ENCODE measurements at regions not wholly inside any gene's neighbourhood (a gene's known extent, or its start where the extent isn't known, plus 50 kb on each side); places are given as distances from the start of the nearest gene placed in this dataset.

GRCh38 chr10:128345353-128345752, 219.1 kb upstream of the MKI67 start:
- no peaks in the 10 kb centered on the region for H3K4me1 Mint-ChIP-seq (ENCODE audit: low read depth in 2 of 2)
- H3K27ac Mint-ChIP-seq, result no peak overlapping the region
- DNase-seq (no peak), ATAC-seq (replicated peaks) (no peak)
- H3K9me3 Mint-ChIP-seq, result no peaks in the 10 kb centered on the region
- H3K27me3 Mint-ChIP-seq, result peaks cover 0 to 1% of the 10 kb centered on the region in 2 donors
- H3K36me3 Mint-ChIP-seq (ENCODE audit: insufficient read depth), result no peaks in the 10 kb centered on the region
- no peak overlapping the region for H3K4me3 Mint-ChIP-seq

DNA sequence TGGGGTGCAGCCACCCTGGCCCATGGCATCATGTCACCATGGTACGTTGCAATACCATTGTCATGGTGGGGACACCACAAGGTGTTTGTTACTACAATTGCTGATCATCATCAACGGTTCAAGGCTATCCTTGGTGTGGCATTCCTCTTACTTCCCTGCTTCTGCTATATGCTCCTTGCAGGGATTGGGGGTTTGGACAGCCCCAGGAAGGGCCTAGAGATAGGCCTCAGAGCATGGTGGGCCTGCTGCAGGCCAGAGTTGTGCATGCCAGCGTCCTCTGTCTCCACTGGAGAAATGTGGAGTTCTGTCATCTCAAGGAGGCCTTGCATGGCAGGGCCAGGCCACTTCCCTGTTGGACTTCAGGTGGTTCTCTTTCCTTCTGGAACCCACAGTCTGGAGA, 234.6 kb upstream of the MKI67 start:
- no peak overlapping the region for H3K4me3 Mint-ChIP-seq
- DNase-seq (no peak), ATAC-seq (replicated peaks) (no peak)
- H3K27me3 Mint-ChIP-seq, result peaks cover 31 to 32% of the 10 kb centered on the region in 2 donors
- H3K27ac Mint-ChIP-seq, result no peak overlapping the region
- peaks cover 2 to 10% of the 10 kb centered on the region in 2 donors for H3K9me3 Mint-ChIP-seq
- no peaks in the 10 kb centered on the region for H3K4me1 Mint-ChIP-seq (ENCODE audit: low read depth in 2 of 2)
- no peaks in the 10 kb centered on the region for H3K36me3 Mint-ChIP-seq (ENCODE audit: insufficient read depth)

- DNase-seq (no peak), ATAC-seq (replicated peaks) (no peak)
- peaks cover 2 to 10% of the 10 kb centered on the region in 2 donors for H3K9me3 Mint-ChIP-seq
- no peak overlapping the region for H3K27ac Mint-ChIP-seq
- no peaks in the 10 kb centered on the region for H3K4me1 Mint-ChIP-seq (ENCODE audit: low read depth in 2 of 2)
- no peaks in the 10 kb centered on the region for H3K36me3 Mint-ChIP-seq (ENCODE audit: insufficient read depth)
- peaks cover 32 to 36% of the 10 kb centered on the region in 2 donors for H3K27me3 Mint-ChIP-seq
- H3K4me3 Mint-ChIP-seq, result no peak overlapping the region
Observed at GRCh38 chr10:128361487-128361886, 235.3 kb upstream of the MKI67 start.

DNA sequence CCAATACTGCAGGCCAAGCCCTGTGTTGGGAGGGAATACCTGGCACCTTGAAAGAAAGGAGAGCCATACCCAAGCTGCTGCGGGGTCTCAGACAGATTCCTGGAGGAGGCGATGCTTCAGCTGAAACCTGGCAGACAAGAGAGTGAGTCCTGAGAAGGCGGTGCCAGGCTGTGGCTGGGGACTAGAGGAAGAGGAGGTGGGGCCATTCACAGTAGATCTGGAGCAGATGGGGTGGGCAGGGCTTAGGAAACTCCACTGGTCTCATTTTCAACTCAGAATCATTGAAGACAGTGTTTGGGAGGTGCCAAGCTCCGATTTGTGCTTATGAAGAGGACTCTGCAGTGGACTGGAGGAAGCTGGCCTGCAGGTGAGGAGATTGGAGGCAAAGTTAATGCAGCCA, 236.3 kb upstream of the MKI67 start:
- no peak for ATAC-seq (replicated peaks)

DNA sequence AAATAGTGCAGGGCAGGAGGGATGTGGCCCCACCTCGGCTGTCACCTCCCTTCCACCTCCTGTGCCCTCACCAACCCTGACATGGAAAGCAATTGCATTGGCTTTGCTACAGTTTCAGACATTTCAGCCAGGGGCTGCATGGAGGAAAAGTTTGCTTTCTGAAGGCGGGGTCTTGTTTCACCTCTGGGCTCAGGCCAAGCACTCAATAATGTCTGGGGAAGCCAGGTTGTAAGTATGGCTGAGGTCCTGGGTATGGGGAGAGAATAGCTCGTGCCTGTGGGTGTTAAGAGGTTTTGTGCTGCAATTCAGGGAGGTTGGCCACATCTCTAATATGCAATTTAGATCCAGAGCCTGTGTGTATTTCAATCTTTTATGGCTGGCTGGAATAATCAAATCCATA, 238.4 kb upstream of the MKI67 start:
- no peak overlapping the region for H3K4me3 Mint-ChIP-seq
- DNase-seq, result no peak
- no peak for ATAC-seq (replicated peaks)
- peaks cover 0 to 10% of the 10 kb centered on the region in 2 donors for H3K9me3 Mint-ChIP-seq
- H3K4me1 Mint-ChIP-seq (ENCODE audit: low read depth in 2 of 2), result no peaks in the 10 kb centered on the region
- no peak overlapping the region for H3K27ac Mint-ChIP-seq
- H3K36me3 Mint-ChIP-seq (ENCODE audit: insufficient read depth), result no peaks in the 10 kb centered on the region
- H3K27me3 Mint-ChIP-seq, result peaks cover 19 to 43% of the 10 kb centered on the region in 2 donors

More for the DNA sequence above, 236.3 kb upstream of the MKI67 start:
- H3K4me1 Mint-ChIP-seq (ENCODE audit: low read depth in 2 of 2), result no peaks in the 10 kb centered on the region
- no peak for DNase-seq
- H3K4me3 Mint-ChIP-seq, result no peak overlapping the region
- no peak overlapping the region for H3K27ac Mint-ChIP-seq
- H3K36me3 Mint-ChIP-seq (ENCODE audit: insufficient read depth), result no peaks in the 10 kb centered on the region
- H3K9me3 Mint-ChIP-seq, result peaks cover 2 to 10% of the 10 kb centered on the region in 2 donors
- H3K27me3 Mint-ChIP-seq, result peaks cover 25 to 43% of the 10 kb centered on the region in 2 donors

GRCh38 chr10:128365156-128365725, 239.0 kb upstream of the MKI67 start:
- H3K9me3 Mint-ChIP-seq, result peaks cover 0 to 10% of the 10 kb centered on the region in 2 donors
- H3K27ac Mint-ChIP-seq, result no peak overlapping the region
- H3K27me3 Mint-ChIP-seq, result peaks cover 19 to 43% of the 10 kb centered on the region in 2 donors
- H3K4me3 Mint-ChIP-seq, result no peak overlapping the region
- no peaks in the 10 kb centered on the region for H3K4me1 Mint-ChIP-seq (ENCODE audit: low read depth in 2 of 2)
- H3K36me3 Mint-ChIP-seq (ENCODE audit: insufficient read depth), result no peaks in the 10 kb centered on the region
- ATAC-seq (replicated peaks), result no peak
- DNase-seq, result no peak

- Mint-ChIP-seq H3K27ac (no peak overlapping the region), H3K36me3 (ENCODE audit: insufficient read depth) (no peaks in the 10 kb centered on the region), H3K27me3 (peaks cover 13 to 44% of the 10 kb centered on the region in 2 donors), H3K4me1 (ENCODE audit: low read depth in 2 of 2) (no peaks in the 10 kb centered on the region), H3K9me3 (peaks cover 0 to 3% of the 10 kb centered on the region in 2 donors), H3K4me3 (no peak overlapping the region)
- DNase-seq (no peak), ATAC-seq (replicated peaks) (no peak)
Observed at GRCh38 chr10:128367807-128368206, 241.6 kb upstream of the MKI67 start.

- DNase-seq (no peak), ATAC-seq (replicated peaks) (no peak)
- Mint-ChIP-seq H3K4me3 (no peak overlapping the region), H3K27me3 (peaks cover 6 to 41% of the 10 kb centered on the region in 2 donors), H3K9me3 (no peaks in the 10 kb centered on the region), H3K4me1 (ENCODE audit: low read depth in 2 of 2) (peaks cover 0 to 5% of the 10 kb centered on the region in 2 donors), H3K36me3 (ENCODE audit: insufficient read depth) (no peaks in the 10 kb centered on the region), H3K27ac (no peak overlapping the region)
Observed at GRCh38 chr10:128369101-128369650, 243.0 kb upstream of the MKI67 start.

DNA sequence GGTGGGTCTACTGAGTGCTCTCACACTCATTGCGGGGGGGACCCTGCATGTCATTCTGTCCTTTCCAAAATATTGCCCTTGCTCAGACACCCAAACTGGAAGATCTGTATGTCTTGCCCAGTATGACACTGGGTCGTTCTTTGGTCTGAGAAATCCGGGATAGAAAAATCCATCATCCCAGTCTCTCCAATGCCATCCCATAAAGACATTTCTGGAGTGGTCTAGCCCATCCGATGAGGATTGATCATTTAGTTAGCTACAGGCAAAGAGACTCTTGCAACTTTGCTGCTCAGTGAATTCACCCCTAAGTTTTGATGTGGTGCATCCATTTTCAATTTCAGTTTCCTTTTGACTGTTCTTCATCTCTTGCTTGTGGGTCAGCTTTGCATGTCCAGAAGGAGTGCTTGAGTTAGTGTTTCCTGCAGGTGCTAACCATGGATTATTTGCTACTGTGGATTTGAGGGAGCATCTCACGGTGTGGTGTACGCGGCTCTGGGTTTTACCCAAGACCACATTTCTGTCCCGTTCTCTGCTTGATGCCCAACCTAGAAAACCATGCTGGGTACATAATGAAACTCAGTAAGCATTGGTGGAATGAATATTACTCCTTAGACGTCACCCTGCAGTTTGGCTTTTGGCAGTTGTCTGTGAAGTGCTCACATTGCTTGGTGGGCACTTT, 247.0 kb upstream of the MKI67 start:
- Mint-ChIP-seq H3K27me3 (peaks cover 11 to 43% of the 10 kb centered on the region in 2 donors), H3K4me3 (no peak overlapping the region), H3K36me3 (ENCODE audit: insufficient read depth) (no peaks in the 10 kb centered on the region), H3K4me1 (ENCODE audit: low read depth in 2 of 2) (peaks cover 0 to 5% of the 10 kb centered on the region in 2 donors), H3K9me3 (no peaks in the 10 kb centered on the region), H3K27ac (no peak overlapping the region)
- ATAC-seq (replicated peaks) (no peak), DNase-seq (no peak)

- no peak for DNase-seq
- Mint-ChIP-seq H3K36me3 (ENCODE audit: insufficient read depth) (no peaks in the 10 kb centered on the region), H3K9me3 (no peaks in the 10 kb centered on the region), H3K27ac (no peak overlapping the region), H3K4me3 (no peak overlapping the region), H3K4me1 (ENCODE audit: low read depth in 2 of 2) (peaks cover 0 to 5% of the 10 kb centered on the region in 2 donors), H3K27me3 (peaks cover 12 to 43% of the 10 kb centered on the region in 2 donors)
- no peak for ATAC-seq (replicated peaks)
Observed at GRCh38 chr10:128373831-128374230, 247.6 kb upstream of the MKI67 start.

DNA sequence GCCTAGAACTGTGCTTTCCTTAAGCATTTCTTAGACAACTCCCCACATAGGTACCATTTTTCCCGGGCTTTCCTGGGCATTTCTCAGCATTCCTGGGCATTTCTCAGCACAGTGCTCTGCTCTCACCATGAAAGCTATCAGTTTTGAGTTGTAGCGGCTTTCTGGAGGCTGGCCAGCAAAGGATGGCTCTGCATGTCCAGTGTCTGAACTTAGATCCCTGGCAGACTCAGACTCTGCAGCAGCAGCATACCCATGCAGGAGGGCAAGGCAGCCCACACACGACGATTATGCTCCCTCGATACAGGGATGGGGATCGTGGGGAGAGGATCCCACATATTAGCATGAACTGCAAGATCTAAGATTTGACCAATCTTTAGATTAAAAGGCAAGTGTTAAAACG, 248.9 kb upstream of the MKI67 start:
- DNase-seq, result no peak
- Mint-ChIP-seq H3K27ac (no peak overlapping the region), H3K4me1 (ENCODE audit: low read depth in 2 of 2) (peaks cover 0 to 5% of the 10 kb centered on the region in 2 donors), H3K4me3 (no peak overlapping the region), H3K27me3 (peaks cover 21 to 43% of the 10 kb centered on the region in 2 donors), H3K9me3 (peaks cover 0 to 5% of the 10 kb centered on the region in 2 donors), H3K36me3 (ENCODE audit: insufficient read depth) (no peaks in the 10 kb centered on the region)
- ATAC-seq (replicated peaks), result no peak

DNA sequence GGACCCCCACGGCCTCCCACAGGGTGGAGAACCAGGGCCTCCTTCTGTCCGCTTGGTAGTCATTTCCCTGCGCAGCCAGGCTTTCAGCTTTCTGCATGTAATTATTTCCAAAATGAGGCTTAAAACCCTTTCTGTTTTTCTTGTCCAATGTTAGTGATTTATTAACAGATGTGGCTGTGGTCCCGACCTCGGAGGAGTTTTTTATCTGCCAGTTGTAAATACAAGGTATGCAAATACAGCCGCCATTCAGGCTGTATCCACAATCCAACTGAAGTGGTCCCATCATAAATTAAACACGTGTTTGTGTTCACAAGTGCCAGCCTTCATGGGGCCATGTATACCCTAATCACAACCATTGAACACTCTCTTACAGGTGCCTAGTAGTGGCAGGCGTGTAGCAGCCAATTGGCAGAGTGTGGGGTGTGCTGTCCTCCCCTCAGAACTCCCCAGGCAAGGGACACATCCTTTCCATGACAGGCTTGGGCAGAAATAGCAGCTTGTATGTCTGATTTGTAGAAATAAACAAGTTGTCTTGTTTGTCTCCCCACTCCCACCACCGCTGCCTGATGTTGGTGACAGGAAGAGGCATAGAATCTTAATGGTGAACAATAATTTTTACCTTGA, 251.3 kb upstream of the MKI67 start:
- peaks cover 26 to 49% of the 10 kb centered on the region in 2 donors for H3K27me3 Mint-ChIP-seq
- peaks cover 0 to 5% of the 10 kb centered on the region in 2 donors for H3K9me3 Mint-ChIP-seq
- ATAC-seq (replicated peaks) (no peak), DNase-seq (no peak)
- H3K4me1 Mint-ChIP-seq (ENCODE audit: low read depth in 2 of 2), result peaks cover 0 to 5% of the 10 kb centered on the region in 2 donors
- H3K27ac Mint-ChIP-seq, result no peak overlapping the region
- no peak overlapping the region for H3K4me3 Mint-ChIP-seq
- H3K36me3 Mint-ChIP-seq (ENCODE audit: insufficient read depth), result no peaks in the 10 kb centered on the region

DNA sequence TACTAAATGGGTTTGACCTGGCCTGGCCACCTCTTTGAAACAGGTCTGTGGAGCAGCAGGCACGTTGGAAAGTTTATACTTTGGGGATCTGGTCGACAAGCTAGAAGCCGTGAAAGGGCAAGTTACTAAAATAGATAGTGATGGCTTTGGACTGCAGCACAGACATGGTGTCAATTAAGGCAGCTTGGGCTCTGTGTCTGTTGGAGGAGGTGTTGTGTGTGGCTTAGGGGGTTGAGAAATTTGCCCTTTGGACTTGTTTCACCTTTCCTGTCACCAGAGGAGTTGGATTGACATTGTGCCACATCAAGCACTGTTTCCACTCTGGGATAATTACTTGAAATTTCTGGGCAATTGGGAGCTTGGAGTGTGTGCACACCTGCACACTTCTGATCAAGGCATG, 251.8 kb upstream of the MKI67 start:
- DNase-seq, result no peak
- peaks cover 26 to 51% of the 10 kb centered on the region in 2 donors for H3K27me3 Mint-ChIP-seq
- peaks cover 0 to 5% of the 10 kb centered on the region in 2 donors for H3K9me3 Mint-ChIP-seq
- peaks cover 0 to 5% of the 10 kb centered on the region in 2 donors for H3K4me1 Mint-ChIP-seq (ENCODE audit: low read depth in 2 of 2)
- no peaks in the 10 kb centered on the region for H3K36me3 Mint-ChIP-seq (ENCODE audit: insufficient read depth)
- no peak overlapping the region for H3K27ac Mint-ChIP-seq
- ATAC-seq (replicated peaks), result no peak
- no peak overlapping the region for H3K4me3 Mint-ChIP-seq

Measured in effector memory CD8-positive, alpha-beta T cell (primary cell).